ENCODE measurements at regions not wholly inside any gene's neighbourhood (a gene's known extent, or its start where the extent isn't known, plus 50 kb on each side); places are given as distances from the start of the nearest gene placed in this dataset.

DNA sequence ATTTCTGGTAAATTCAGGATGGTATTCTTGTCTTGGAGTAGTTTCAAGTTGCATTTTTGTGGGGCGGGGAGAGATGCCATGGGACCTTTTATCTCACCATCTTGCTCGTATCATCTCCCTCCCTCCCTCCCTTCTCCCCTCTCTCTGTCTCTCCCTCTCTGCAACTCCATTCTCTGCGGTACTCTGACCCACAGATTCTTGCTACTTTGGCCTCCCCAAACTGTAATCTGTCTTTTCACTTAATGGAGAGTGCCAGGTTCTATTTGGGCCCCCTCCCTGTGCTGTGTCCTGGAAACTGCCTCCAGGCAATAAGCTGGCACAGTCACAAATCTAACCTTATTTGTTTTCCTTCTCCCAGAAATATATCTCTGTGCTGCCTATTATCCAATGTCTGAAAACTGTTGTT, 175.2 kb downstream of the PAWR start:
- H3K4me3 Mint-ChIP-seq = no peak overlapping the region
- H3K36me3 Mint-ChIP-seq (ENCODE audit: low read depth) = no peaks in the 10 kb centered on the region
- TF ChIP-seq, protein P1, sequence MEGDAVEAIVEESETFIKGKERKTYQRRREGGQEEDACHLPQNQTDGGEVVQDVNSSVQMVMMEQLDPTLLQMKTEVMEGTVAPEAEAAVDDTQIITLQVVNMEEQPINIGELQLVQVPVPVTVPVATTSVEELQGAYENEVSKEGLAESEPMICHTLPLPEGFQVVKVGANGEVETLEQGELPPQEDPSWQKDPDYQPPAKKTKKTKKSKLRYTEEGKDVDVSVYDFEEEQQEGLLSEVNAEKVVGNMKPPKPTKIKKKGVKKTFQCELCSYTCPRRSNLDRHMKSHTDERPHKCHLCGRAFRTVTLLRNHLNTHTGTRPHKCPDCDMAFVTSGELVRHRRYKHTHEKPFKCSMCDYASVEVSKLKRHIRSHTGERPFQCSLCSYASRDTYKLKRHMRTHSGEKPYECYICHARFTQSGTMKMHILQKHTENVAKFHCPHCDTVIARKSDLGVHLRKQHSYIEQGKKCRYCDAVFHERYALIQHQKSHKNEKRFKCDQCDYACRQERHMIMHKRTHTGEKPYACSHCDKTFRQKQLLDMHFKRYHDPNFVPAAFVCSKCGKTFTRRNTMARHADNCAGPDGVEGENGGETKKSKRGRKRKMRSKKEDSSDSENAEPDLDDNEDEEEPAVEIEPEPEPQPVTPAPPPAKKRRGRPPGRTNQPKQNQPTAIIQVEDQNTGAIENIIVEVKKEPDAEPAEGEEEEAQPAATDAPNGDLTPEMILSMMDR (conservative IDR thresholded peaks at IDR 0.05) = no peak
- H3K4me1 Mint-ChIP-seq = no peaks in the 10 kb centered on the region
- no peak for DNase-seq (ENCODE audit: low read depth, low spot score)
- H3K9me3 Mint-ChIP-seq = peaks cover 3% of the 10 kb centered on the region
- no peaks in the 10 kb centered on the region for H3K27me3 Mint-ChIP-seq (ENCODE audit: low read depth)
- H3K27ac Mint-ChIP-seq (ENCODE audit: unreplicated experiment) = no peak overlapping the region

DNA sequence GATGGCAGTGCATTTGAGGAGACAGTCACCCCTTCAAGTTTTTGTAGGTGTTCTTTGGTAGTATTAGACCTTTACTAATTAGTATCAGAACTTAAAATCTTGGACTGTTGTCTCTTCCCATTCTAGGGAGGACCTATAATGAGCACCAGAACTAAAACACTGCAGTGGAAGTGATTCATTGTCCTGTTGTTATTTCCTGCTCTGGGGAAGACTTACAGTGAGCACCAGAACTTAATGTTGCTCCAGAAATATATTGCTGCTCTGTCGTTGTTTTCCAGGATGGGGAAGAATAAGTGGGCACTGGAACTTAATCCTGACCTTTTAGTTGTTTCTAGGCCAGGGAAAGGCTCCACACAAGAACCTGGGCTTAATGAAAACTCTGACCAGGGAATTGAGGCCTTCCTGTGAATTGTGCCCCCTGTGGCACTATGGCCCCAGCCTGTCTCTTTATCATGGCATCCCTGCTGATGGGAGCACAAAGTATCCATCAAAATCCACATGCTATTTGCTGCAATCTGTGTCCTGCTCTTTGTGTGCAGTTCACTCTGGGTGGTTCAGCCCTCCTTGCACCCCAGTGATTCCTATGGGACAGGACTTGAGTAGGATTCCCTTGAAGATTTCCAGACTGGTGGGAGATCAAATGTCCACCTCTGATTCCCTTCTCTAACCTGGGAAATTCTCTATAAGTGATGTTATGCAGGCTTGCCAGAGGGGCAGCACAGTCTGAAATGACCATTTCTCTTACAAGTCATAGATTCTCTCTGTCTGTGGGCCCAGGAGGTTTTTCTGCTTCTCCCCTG, 175.8 kb downstream of the PAWR start:
- H3K27ac Mint-ChIP-seq (ENCODE audit: unreplicated experiment) = no peak overlapping the region
- no peaks in the 10 kb centered on the region for H3K4me1 Mint-ChIP-seq
- TF ChIP-seq, protein P1 (conservative IDR thresholded peaks at IDR 0.05) = no peak
- DNase-seq (ENCODE audit: low read depth, low spot score) = no peak
- no peaks in the 10 kb centered on the region for H3K27me3 Mint-ChIP-seq (ENCODE audit: low read depth)
- no peaks in the 10 kb centered on the region for H3K36me3 Mint-ChIP-seq (ENCODE audit: low read depth)
- H3K4me3 Mint-ChIP-seq = no peak overlapping the region
- H3K9me3 Mint-ChIP-seq = peaks cover 3% of the 10 kb centered on the region

- Mint-ChIP-seq H3K27ac (ENCODE audit: unreplicated experiment) (no peak overlapping the region), H3K4me3 (no peak overlapping the region), H3K27me3 (ENCODE audit: low read depth) (no peaks in the 10 kb centered on the region), H3K36me3 (ENCODE audit: low read depth) (no peaks in the 10 kb centered on the region), H3K4me1 (no peaks in the 10 kb centered on the region), H3K9me3 (peaks cover 6% of the 10 kb centered on the region)
- TF ChIP-seq, protein P1 (conservative IDR thresholded peaks at IDR 0.05) = peak; percentile 21
- DNase-seq (ENCODE audit: low read depth, low spot score) = no peak
Observed at GRCh38 chr12:79512068-79512467, 178.7 kb downstream of the PAWR start.

DNA sequence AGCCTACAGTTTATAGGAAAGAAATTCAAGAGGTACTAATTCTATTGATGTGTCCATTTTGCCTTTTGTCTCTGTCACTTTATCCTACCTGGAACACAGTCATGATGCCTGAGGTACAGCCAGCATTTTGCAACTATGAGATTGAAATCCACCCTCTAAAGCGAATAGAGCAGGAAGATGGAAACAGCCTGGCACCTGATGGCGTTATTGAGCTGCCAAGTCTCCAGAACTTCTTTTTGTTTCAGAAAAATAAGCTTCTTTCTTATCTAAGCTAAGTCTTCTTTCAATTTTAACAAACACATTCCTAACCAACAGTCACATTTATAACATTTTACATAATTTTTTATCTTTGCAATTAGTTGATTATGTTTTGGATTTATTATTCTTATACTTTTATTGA, 182.1 kb downstream of the PAWR start:
- TF ChIP-seq, protein P1 (conservative IDR thresholded peaks at IDR 0.05) = no peak
- Mint-ChIP-seq H3K36me3 (ENCODE audit: low read depth) (peaks cover 3% of the 10 kb centered on the region), H3K4me3 (no peak overlapping the region), H3K9me3 (peaks cover 2% of the 10 kb centered on the region), H3K27ac (ENCODE audit: unreplicated experiment) (no peak overlapping the region), H3K27me3 (ENCODE audit: low read depth) (no peaks in the 10 kb centered on the region), H3K4me1 (no peaks in the 10 kb centered on the region)
- DNase-seq (ENCODE audit: low read depth, low spot score) = no peak

Data from neural crest cell (in vitro differentiated cells).